Fibroblast of peridontal ligament (primary cell): ENCODE measurements at regions not wholly inside any gene's neighbourhood (a gene's known extent, or its start where the extent isn't known, plus 50 kb on each side); places are given as distances from the start of the nearest gene placed in this dataset.

Source experiments
- DNase-seq: peaks from one replicate; pipeline ENCODE4 v3.0.0-alpha.2; 2010; ENCODE audit errors: extremely low read depth

GRCh38 chr13:50310734-50311133, 295.5 kb downstream of the KCNRG start:
- no peak for DNase-seq

DNA sequence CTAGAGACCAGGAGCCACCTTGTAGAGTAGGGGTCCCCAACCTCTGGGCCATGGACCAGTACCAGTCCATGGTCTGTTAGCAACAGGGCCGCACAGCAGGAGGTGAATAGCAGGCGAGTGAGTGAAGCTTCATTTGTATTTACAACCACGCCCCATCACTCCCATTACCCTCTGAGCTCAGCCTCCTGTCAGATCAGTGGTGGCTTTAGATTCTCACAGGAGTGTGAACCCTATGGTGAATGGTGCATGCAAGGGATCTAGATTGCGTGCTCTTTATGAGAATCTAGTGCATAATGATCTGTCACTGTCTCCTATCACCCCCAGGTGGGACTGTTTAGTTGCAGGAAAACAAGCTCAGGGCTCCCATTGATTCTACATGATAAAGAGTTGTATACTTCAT, 303.6 kb downstream of the KCNRG start:
- no peak for DNase-seq

- peak; percentile 32 for DNase-seq
Measured at GRCh38 chr13:50319635-50320255, 304.5 kb downstream of the KCNRG start.

GRCh38 chr13:50320271-50320862, 305.1 kb downstream of the KCNRG start:
- peak; percentile 43 for DNase-seq

GRCh38 chr13:50322006-50322405, 306.8 kb downstream of the KCNRG start:
- no peak for DNase-seq

DNA sequence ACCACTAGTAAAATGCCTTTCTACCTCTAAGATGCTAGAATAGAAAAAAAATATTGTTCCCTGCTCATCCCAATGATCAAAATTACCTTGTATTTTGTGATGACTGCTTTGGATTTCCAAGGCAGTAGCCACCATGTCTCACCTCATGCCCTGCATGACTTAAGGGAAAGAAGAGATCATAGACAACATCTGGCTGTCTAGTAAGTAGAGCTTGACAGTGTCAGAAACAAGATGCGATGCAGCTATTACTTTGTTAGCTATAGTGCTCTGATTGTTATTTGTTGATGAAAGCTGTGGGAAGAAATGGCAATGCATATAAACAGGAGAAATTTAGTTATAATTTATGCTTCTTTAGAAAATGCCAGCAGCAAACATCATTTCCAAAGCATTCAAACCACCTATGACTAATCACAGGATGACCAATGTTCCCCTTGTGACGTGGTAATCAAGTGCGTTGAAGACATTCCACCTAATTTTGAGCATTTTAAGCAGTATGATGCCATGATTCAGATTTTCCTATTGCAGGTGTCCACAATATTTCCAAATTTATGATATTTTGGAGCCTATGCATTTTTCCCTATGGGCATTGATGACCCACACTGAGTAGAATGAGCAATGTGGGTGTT, 308.3 kb downstream of the KCNRG start:
- peak; percentile 96 for DNase-seq

GRCh38 chr13:50326271-50326670, 311.0 kb downstream of the KCNRG start:
- no peak for DNase-seq

DNA sequence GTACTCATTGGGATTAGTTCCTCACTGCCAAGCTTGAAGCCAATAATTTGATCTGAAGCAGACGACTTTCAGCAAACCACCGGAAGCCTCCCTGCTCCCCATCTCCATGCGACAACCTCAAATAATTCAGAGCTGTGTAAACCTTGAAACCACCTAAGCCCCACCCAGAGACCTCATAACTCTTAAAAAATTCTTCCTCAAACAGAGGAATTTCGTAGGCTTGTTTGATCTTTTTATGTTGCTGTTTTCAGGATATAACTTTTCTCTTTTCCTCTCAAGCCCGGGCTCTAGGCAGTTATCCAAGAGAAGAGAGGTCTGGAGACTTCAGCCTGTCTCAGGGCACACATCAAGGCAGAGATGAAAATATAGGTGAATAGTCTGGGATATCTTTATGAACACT, 311.6 kb downstream of the KCNRG start:
- peak; percentile 5 for DNase-seq

DNA sequence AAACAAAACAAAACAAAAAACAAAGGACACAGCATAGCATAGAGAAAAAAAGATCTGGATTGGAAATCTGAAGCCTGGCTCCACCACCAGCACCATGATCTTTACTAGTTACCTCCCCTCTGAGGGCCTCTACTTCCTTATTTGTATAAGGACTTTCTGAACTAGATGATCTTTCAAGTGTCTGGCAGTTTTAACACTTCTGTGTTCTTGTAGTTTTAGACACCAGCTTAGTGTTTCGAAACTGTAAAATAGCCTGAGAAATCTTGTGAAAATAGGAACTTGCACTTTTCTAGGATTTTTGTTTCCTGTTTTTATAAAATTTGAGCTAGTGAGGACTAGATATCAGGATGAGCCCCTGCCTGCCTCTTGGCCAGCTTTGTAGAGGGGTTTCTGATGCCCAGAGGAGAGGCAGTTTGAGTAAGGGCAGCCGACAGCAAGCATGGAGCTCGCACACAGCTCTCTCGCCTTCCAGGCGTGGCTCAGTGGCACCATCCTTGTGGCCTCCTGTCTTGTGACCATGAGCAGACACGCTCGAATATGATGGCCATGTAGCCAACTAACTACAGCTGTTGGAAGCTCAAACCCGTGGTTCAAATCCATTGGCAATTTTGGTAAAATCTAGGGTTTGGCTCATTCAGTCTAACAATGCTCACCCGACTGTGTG, 319.0 kb downstream of the KCNRG start:
- no peak for DNase-seq

- DNase-seq = no peak
Measured at GRCh38 chr13:50334944-50335343, 319.7 kb downstream of the KCNRG start.

DNA sequence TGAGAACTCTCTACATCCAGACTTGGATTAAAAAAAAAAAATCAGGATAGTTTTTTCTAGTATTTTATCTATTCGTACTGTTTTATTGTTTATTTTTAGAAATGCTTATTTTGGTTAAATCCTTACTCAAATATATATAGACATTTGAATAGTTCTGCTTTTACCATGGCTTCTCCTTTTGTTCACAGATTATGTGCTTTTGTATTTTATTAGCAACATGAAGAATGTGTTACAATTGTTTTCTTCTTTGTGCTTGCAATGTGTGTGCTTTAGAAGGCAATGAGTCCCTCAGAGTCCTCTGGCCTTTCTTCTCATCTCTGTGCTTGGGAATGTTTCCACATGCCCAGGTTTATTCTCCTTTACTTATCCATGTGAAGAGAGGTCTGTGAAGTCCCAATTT, 324.0 kb downstream of the KCNRG start:
- DNase-seq = no peak

DNA sequence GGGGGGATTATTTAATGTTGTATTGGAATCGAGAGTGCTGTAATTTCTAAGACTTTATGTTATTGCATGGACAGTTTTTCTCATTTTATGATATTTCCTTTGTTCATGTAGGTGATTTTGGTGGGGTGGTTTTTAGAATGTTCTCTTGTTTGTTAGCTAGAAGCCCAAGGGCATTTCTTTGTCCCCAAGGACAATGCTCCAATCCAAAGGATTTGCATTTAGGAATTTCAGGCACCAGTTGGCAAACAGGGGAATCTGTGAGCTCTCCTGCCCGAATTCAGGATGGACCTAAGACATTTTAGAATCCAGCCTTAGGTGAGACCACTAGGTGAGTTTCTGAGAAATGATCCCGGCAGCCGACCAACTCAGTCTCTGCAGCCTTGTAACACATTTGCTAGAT, 324.9 kb downstream of the KCNRG start:
- no peak for DNase-seq

- no peak for DNase-seq
Measured at GRCh38 chr13:50340551-50341287, 325.5 kb downstream of the KCNRG start.

GRCh38 chr13:50341526-50341925, 326.3 kb downstream of the KCNRG start:
- DNase-seq = no peak

- no peak for DNase-seq
Measured at GRCh38 chr13:50344717-50345116, 329.5 kb downstream of the KCNRG start.

DNA sequence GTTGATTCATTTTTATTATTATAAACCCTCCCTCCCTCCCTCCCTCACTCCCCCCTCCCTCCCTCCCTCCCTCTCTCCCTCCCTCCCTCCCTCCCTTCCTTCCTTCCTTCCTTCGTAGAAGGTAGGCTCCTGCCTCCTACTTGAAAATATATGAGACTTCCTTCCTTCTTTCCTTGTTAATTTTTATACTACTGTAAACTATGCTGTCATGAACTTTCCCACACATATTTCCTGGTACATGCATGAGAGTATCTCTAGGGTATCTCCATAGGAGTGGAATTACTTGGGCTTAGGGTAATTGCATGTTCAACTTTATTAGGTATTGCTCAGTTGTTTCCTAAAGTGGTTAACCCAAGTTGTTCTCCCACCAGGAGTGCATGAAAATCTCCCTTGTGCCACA, 330.6 kb downstream of the KCNRG start:
- DNase-seq = no peak

GRCh38 chr13:50348371-50348770, 333.1 kb downstream of the KCNRG start:
- no peak for DNase-seq

GRCh38 chr13:50352720-50353480, 337.7 kb downstream of the KCNRG start:
- DNase-seq = no peak

GRCh38 chr13:50353651-50354415, 338.6 kb downstream of the KCNRG start:
- DNase-seq = peak; percentile 77

DNA sequence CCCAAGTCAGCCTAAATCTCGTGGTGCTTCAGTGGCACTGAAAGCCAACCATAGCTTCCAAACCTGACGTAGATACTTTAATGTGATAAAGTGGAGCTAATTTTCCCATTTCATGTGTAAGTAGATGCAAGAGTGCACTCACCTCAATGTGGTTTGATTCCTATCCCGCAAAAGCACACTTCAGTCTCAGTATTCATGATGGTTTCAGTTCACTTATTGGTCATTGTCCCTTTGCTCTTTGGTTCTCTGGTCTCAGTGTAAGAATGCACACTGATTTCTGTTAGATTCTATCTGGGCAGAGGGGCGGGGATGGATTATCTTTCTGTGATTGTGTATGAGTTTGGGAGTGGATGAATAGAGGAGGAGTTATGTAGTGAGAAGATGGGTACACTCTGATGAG, 340.6 kb downstream of the KCNRG start:
- no peak for DNase-seq

GRCh38 chr13:50357136-50357535, 341.9 kb downstream of the KCNRG start:
- DNase-seq = no peak
